Ishikawa (cell line): ENCODE measurements at regions not wholly inside any gene's neighbourhood (a gene's known extent, or its start where the extent isn't known, plus 50 kb on each side); places are given as distances from the start of the nearest gene placed in this dataset.

Source experiments
- EP300 ChIP-seq: IDR thresholded peaks from 2 replicates; pipeline ENCODE4 v1.6.1; 2012; ENCODE audit warnings: borderline replicate concordance
- RAD21 ChIP-seq: IDR thresholded peaks from 2 replicates; pipeline ENCODE4 v1.6.1; 2012; ENCODE audit warnings: low read depth
- TAF1 ChIP-seq: IDR thresholded peaks from 2 replicates; pipeline ENCODE4 v1.6.1; 2012; ENCODE audit warnings: low read depth, mild to moderate bottlenecking
- TCF12 ChIP-seq: IDR thresholded peaks from 2 replicates; pipeline ENCODE4 v1.6.1; 2012; ENCODE audit warnings: low read depth
- YY1 ChIP-seq: IDR thresholded peaks from 2 replicates; pipeline ENCODE4 v1.6.1; 2012; ENCODE audit warnings: low read depth
- ZBTB7A ChIP-seq: IDR thresholded peaks from 2 replicates; pipeline ENCODE4 v1.6.1; 2012; ENCODE audit warnings: low read depth
- TF ChIP-seq, protein P1 (sequence below): IDR thresholded peaks from 2 replicates; pipeline ENCODE4 v1.6.1; 2012; ENCODE audit warnings: low read depth, mild to moderate bottlenecking
- TF ChIP-seq, protein P2 (sequence below): IDR thresholded peaks from 2 replicates; pipeline ENCODE4 v1.6.1; 2012
- TF ChIP-seq, protein P3 (sequence below): IDR thresholded peaks from 2 replicates; pipeline ENCODE4 v1.6.1; 2012

DNA sequence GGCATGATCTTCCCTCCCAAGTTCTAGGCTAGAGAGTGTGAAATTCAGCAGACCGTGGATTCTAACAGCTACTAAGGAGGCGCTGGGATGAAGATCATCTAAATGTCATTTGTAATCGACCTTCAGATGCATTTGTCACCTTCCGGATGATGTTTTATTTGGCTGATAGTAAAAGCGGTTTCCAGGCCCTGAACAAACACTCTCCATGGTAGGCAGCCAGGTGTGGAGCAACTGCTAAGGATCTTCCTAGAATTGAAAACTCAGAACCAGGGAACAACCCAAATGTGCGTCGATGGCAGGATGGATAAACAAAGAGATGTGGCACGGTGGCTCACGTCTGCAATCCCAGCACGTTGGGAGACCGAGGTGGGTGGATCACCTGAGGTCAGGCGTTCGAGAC is 107.2 kb upstream of the CACNA1A start:
- TF ChIP-seq TAF1: no peak
- TF ChIP-seq, protein P1, sequence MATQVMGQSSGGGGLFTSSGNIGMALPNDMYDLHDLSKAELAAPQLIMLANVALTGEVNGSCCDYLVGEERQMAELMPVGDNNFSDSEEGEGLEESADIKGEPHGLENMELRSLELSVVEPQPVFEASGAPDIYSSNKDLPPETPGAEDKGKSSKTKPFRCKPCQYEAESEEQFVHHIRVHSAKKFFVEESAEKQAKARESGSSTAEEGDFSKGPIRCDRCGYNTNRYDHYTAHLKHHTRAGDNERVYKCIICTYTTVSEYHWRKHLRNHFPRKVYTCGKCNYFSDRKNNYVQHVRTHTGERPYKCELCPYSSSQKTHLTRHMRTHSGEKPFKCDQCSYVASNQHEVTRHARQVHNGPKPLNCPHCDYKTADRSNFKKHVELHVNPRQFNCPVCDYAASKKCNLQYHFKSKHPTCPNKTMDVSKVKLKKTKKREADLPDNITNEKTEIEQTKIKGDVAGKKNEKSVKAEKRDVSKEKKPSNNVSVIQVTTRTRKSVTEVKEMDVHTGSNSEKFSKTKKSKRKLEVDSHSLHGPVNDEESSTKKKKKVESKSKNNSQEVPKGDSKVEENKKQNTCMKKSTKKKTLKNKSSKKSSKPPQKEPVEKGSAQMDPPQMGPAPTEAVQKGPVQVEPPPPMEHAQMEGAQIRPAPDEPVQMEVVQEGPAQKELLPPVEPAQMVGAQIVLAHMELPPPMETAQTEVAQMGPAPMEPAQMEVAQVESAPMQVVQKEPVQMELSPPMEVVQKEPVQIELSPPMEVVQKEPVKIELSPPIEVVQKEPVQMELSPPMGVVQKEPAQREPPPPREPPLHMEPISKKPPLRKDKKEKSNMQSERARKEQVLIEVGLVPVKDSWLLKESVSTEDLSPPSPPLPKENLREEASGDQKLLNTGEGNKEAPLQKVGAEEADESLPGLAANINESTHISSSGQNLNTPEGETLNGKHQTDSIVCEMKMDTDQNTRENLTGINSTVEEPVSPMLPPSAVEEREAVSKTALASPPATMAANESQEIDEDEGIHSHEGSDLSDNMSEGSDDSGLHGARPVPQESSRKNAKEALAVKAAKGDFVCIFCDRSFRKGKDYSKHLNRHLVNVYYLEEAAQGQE: no peak
- no peak for TF ChIP-seq RAD21
- no peak for TF ChIP-seq EP300
- TF ChIP-seq YY1: no peak
- TF ChIP-seq TCF12: no peak
- no peak for TF ChIP-seq ZBTB7A
- TF ChIP-seq, protein P2, sequence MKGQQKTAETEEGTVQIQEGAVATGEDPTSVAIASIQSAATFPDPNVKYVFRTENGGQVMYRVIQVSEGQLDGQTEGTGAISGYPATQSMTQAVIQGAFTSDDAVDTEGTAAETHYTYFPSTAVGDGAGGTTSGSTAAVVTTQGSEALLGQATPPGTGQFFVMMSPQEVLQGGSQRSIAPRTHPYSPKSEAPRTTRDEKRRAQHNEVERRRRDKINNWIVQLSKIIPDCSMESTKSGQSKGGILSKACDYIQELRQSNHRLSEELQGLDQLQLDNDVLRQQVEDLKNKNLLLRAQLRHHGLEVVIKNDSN: no peak
- TF ChIP-seq, protein P3, sequence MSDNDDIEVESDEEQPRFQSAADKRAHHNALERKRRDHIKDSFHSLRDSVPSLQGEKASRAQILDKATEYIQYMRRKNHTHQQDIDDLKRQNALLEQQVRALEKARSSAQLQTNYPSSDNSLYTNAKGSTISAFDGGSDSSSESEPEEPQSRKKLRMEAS: no peak
